HepG2 (cell line): ENCODE measurements at regions not wholly inside any gene's neighbourhood (a gene's known extent, or its start where the extent isn't known, plus 50 kb on each side); places are given as distances from the start of the nearest gene placed in this dataset.

ENCODE experiments used
- ATAC-seq: fragments of 200-7000 bp; cut with Tn5 transposase; 3 replicates; pipeline ENCODE4 v1.9.1; 2020; ENCODE audit warnings: mild to moderate bottlenecking, moderate library complexity
- BruUV-seq: library from RNA; stranded (reverse); fragments of 400-500 nt; replicated peaks from 2 replicates; lab custom pipeline; 2021; lab: Mats Ljungman, UMichigan
- CTCF ChIA-PET: fragments of 300-600 bp; formaldehyde crosslinking; extraction: SDS; loops from one replicate; lab custom pipeline; 2021; ENCODE audit warnings: low total read pairs, inconsistent platforms, low intra/inter-chr PET ratio; lab: Yijun Ruan, JAX
- POLR2A ChIA-PET: fragments of 350-600 bp; sonication (Branson Sonifier 250); formaldehyde crosslinking; loops from one replicate; lab custom pipeline; 2020; ENCODE audit warnings: antibody characterized with exemption, inconsistent platforms; lab: Yijun Ruan, JAX
- DNase-seq: peaks from one replicate; pipeline ENCODE4 v3.0.0-alpha.2; 2015; ENCODE audit warnings: low spot score
- FAIRE-seq: peaks from 3 replicates; lab custom pipeline; 2011; peaks lifted over from hg19 to GRCh38; lab: Jason Lieb, UNC
- H2AFZ ChIP-seq: one replicate; pipeline ENCODE4 v1.6.1; 2011; ENCODE audit warnings: low read length, inconsistent platforms
- H3K27ac ChIP-seq: fragments of 300-600 bp; 3 replicates; pipeline ENCODE4 v1.8.0; 2011; ENCODE audit warnings: mixed run types, mild to moderate bottlenecking, mixed read lengths, low read length, inconsistent platforms; ENCODE audit not compliant: insufficient read depth; ENCODE audit errors: extremely low read length
- H3K27me3 ChIP-seq, 2 experiments: fragments of 200-600 bp in 1 of 2; 2 replicates in 1 of 2; 3 replicates in 1 of 2; pipeline versions ENCODE4 v1.6.0 to v1.8.0; 2011; ENCODE audit warnings: low read length in 2 of 2, mild to moderate bottlenecking in 2 of 2, moderate library complexity in 2 of 2, inconsistent platforms in 1 of 2; ENCODE audit not compliant: insufficient read depth in 2 of 2, control insufficient read depth in 1 of 2
- H3K36me3 ChIP-seq, 2 experiments: fragments of 200-600 bp in 1 of 2; replicated peaks in 1 of 2; 2 replicates in 1 of 2; 3 replicates in 1 of 2; pipeline versions ENCODE4 v1.5.1 to v1.8.0; 2011; ENCODE audit warnings: low read length in 2 of 2, inconsistent platforms in 1 of 2; ENCODE audit not compliant: insufficient read depth in 2 of 2, control insufficient read depth in 1 of 2
- H3K4me1 ChIP-seq: 2 replicates; pipeline ENCODE4 v1.5.1; 2012; ENCODE audit warnings: low read length, inconsistent platforms; ENCODE audit not compliant: insufficient read depth
- H3K4me2 ChIP-seq: 2 replicates; pipeline ENCODE4 v1.6.0; 2011; ENCODE audit warnings: low read depth, low read length, inconsistent platforms
- H3K4me3 ChIP-seq, 3 experiments: fragments of 200-600 bp in 1 of 3; sonication (generic), shearing (Covaris generic) in 1 of 3; replicated peaks in 1 of 3; 2 replicates each; pipeline ENCODE4 v1.5.1; 2011 to 2016; ENCODE audit warnings: low read length in 3 of 3, inconsistent platforms in 2 of 3, low read depth in 2 of 3, mild to moderate bottlenecking in 2 of 3, control low read depth in 1 of 3, mixed read lengths in 1 of 3; ENCODE audit not compliant: insufficient read depth in 1 of 3
- H3K79me2 ChIP-seq: one replicate; pipeline ENCODE4 v1.6.1; 2011; ENCODE audit warnings: low read length, inconsistent platforms; ENCODE audit not compliant: insufficient read depth
- H3K9ac ChIP-seq: 2 replicates; pipeline ENCODE4 v1.6.0; 2011; ENCODE audit warnings: mild to moderate bottlenecking, low read depth, low read length, inconsistent platforms; ENCODE audit not compliant: insufficient read depth
- H3K9me3 ChIP-seq: 2 replicates; pipeline ENCODE4 v1.5.1; 2012; ENCODE audit warnings: mild to moderate bottlenecking, low read length
- H4K20me1 ChIP-seq: 2 replicates; pipeline ENCODE4 v1.6.0; 2011; ENCODE audit warnings: inconsistent platforms, mild to moderate bottlenecking, low read length, moderate library complexity; ENCODE audit not compliant: insufficient read depth
- ARID2 ChIP-seq: sonication (generic); formaldehyde crosslinking; IDR thresholded peaks from 2 replicates; pipeline ENCODE4 v1.8.1; 2022; ENCODE audit warnings: mild to moderate bottlenecking, missing genetic modification reagents, borderline replicate concordance
- BATF2 ChIP-seq: sonication (generic); formaldehyde crosslinking; IDR thresholded peaks from 2 replicates; pipeline ENCODE4 v1.8.0; 2022; ENCODE audit warnings: mild to moderate bottlenecking, missing genetic modification reagents, moderate library complexity
- BHLHE40 ChIP-seq: IDR thresholded peaks from 2 replicates; pipeline ENCODE4 v1.6.1; 2011; ENCODE audit warnings: low read length, improper control_type of control experiment
- CBX2 ChIP-seq, 2 experiments: fragments of 200-600 bp in 1 of 2; sonication (generic); formaldehyde crosslinking in 1 of 2; IDR thresholded peaks; 2 replicates each; pipeline versions ENCODE4 v1.7.0 to v1.8.1; 2018 to 2022; ENCODE audit warnings: low read depth in 2 of 2, low read length in 1 of 2, mild to moderate bottlenecking in 1 of 2, missing genetic modification reagents in 1 of 2
- HDAC1 ChIP-seq: sonication (generic); formaldehyde crosslinking; IDR thresholded peaks from 2 replicates; pipeline ENCODE4 v1.5.1; 2020; ENCODE audit warnings: mild to moderate bottlenecking, missing genetic modification reagents
- HNRNPLL ChIP-seq: fragments of 200-400 bp; formaldehyde crosslinking; IDR thresholded peaks from 2 replicates; pipeline ENCODE4 v1.6.1; 2017; ENCODE audit warnings: mild to moderate bottlenecking, low read depth, low read length; ENCODE audit not compliant: poor library complexity, severe bottlenecking
- NFYC ChIP-seq: IDR thresholded peaks from 2 replicates; pipeline ENCODE4 v1.6.1; 2016; ENCODE audit warnings: missing genetic modification reagents, missing compliant biosample characterization
- SOX13 ChIP-seq, 3 experiments: fragments of 450-650 bp in 1 of 3; sonication (generic) in 1 of 3; formaldehyde crosslinking in 1 of 3; IDR thresholded peaks in 2 of 3; conservative IDR thresholded peaks in 1 of 3; 2 replicates each; pipeline versions ENCODE4 v1.5.0 to v1.6.1; 2016 to 2020; ENCODE audit warnings: antibody characterized with exemption in 1 of 3, mild to moderate bottlenecking in 1 of 3, missing compliant biosample characterization in 1 of 3, missing genetic modification reagents in 1 of 3, moderate library complexity in 1 of 3
- TOPORS ChIP-seq: sonication (generic); formaldehyde crosslinking; IDR thresholded peaks from 2 replicates; pipeline ENCODE4 v1.8.0; 2023; ENCODE audit warnings: mild to moderate bottlenecking, missing genetic modification reagents
- ZNF101 ChIP-seq: sonication (generic); formaldehyde crosslinking; IDR thresholded peaks from 2 replicates; pipeline ENCODE4 v1.4.0; 2020; ENCODE audit warnings: mild to moderate bottlenecking, low read depth, missing genetic modification reagents, borderline replicate concordance
- ZNF20 ChIP-seq: sonication (generic); formaldehyde crosslinking; IDR thresholded peaks from 2 replicates; pipeline ENCODE4 v1.4.0; 2020; ENCODE audit warnings: mild to moderate bottlenecking, moderate library complexity, missing genetic modification reagents
- ZNF354B ChIP-seq: sonication (generic); formaldehyde crosslinking; IDR thresholded peaks from 2 replicates; pipeline ENCODE4 v1.8.0; 2022; ENCODE audit warnings: mild to moderate bottlenecking, missing genetic modification reagents
- WGBS: methylation state at CpG from one replicate; pipeline ENCODE4 v1.1.6; 2017; ENCODE audit warnings: low lambda C conversion rate; 5-methylcytosine and 5-hydroxymethylcytosine counted together
- in situ Hi-C: cut with HindIII; loops from 2 replicates; pipeline ENCODE4 v1.10.0; 2017; ENCODE audit warnings: low pct_unique_long_range_greater_than_20kb; ENCODE audit not compliant: extremely low pct_ligation_motif_present
- intact Hi-C: fragments of 100-400 bp; cut with micrococcal nuclease; formaldehyde crosslinking; loops from one replicate; pipeline ENCODE4 v1.10.0; 2022; ENCODE audit not compliant: unreplicated experiment
- TF ChIP-seq, protein P1 (sequence below): sonication (generic); formaldehyde crosslinking; IDR thresholded peaks from 2 replicates; pipeline ENCODE4 v1.4.0; 2020; ENCODE audit warnings: missing genetic modification reagents
- TF ChIP-seq, protein P2 (sequence below): sonication (generic); formaldehyde crosslinking; IDR thresholded peaks from 2 replicates; pipeline ENCODE4 v1.4.0; 2020; ENCODE audit warnings: missing genetic modification reagents, borderline replicate concordance

GRCh38 chr15:52994290-52994689 lies 204.2 kb upstream of the ONECUT1 start:
- peaks cover 9% of the 10 kb centered on the region; the same call in 1 of the 2 replicates for H3K9me3 ChIP-seq
- no peaks in the 10 kb centered on the region for H3K79me2 ChIP-seq
- FAIRE-seq (no peak), ATAC-seq (no peak), DNase-seq (no peak)
- ChIA-PET CTCF (no interaction called here), POLR2A (no interaction called here)
- no peak overlapping the region for H2AFZ ChIP-seq
- no TSS peak for BruUV-seq
- no peak overlapping the region for H3K27ac ChIP-seq
- H3K4me2 ChIP-seq, result no peak overlapping the region
- 2% methylated on average over 1 of the region's 1 CpG for WGBS
- H3K9ac ChIP-seq, result no peak overlapping the region
- intact Hi-C loops (no loop called here), in situ Hi-C loops (no loop called here)
- no peak overlapping the region for H3K4me3 ChIP-seq
- H3K4me1 ChIP-seq, result no peaks in the 10 kb centered on the region
- H3K27me3 ChIP-seq, result no peaks in the 10 kb centered on the region
- TF ChIP-seq CBX2 (IDR thresholded peaks at IDR 0.05; ENCODE audit: low read depth, low read length) (no peak), CBX2 (CRISPR knock-in tag; IDR thresholded peaks at IDR 0.05; ENCODE audit: low read depth) (no peak), HNRNPLL (no peak), NFYC (CRISPR knock-in tag) (no peak), SOX13 (IDR thresholded peaks at IDR 0.05) (no peak), SOX13 (CRISPR knock-in tag; conservative IDR thresholded peaks at IDR 0.05 in 1 of 2, IDR thresholded peaks at IDR 0.05 in 1 of 2) (no peak), ARID2 (CRISPR knock-in tag) (no peak), ZNF354B (CRISPR knock-in tag) (no peak), TOPORS (CRISPR knock-in tag) (no peak), BATF2 (no peak), HDAC1 (CRISPR knock-in tag) (no peak), ZNF101 (no peak), ZNF20 (CRISPR knock-in tag) (no peak), BHLHE40 (no peak)
- TF ChIP-seq, protein P1, sequence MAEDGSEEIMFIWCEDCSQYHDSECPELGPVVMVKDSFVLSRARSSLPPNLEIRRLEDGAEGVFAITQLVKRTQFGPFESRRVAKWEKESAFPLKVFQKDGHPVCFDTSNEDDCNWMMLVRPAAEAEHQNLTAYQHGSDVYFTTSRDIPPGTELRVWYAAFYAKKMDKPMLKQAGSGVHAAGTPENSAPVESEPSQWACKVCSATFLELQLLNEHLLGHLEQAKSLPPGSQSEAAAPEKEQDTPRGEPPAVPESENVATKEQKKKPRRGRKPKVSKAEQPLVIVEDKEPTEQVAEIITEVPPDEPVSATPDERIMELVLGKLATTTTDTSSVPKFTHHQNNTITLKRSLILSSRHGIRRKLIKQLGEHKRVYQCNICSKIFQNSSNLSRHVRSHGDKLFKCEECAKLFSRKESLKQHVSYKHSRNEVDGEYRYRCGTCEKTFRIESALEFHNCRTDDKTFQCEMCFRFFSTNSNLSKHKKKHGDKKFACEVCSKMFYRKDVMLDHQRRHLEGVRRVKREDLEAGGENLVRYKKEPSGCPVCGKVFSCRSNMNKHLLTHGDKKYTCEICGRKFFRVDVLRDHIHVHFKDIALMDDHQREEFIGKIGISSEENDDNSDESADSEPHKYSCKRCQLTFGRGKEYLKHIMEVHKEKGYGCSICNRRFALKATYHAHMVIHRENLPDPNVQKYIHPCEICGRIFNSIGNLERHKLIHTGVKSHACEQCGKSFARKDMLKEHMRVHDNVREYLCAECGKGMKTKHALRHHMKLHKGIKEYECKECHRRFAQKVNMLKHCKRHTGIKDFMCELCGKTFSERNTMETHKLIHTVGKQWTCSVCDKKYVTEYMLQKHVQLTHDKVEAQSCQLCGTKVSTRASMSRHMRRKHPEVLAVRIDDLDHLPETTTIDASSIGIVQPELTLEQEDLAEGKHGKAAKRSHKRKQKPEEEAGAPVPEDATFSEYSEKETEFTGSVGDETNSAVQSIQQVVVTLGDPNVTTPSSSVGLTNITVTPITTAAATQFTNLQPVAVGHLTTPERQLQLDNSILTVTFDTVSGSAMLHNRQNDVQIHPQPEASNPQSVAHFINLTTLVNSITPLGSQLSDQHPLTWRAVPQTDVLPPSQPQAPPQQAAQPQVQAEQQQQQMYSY, result no peak
- TF ChIP-seq, protein P2, sequence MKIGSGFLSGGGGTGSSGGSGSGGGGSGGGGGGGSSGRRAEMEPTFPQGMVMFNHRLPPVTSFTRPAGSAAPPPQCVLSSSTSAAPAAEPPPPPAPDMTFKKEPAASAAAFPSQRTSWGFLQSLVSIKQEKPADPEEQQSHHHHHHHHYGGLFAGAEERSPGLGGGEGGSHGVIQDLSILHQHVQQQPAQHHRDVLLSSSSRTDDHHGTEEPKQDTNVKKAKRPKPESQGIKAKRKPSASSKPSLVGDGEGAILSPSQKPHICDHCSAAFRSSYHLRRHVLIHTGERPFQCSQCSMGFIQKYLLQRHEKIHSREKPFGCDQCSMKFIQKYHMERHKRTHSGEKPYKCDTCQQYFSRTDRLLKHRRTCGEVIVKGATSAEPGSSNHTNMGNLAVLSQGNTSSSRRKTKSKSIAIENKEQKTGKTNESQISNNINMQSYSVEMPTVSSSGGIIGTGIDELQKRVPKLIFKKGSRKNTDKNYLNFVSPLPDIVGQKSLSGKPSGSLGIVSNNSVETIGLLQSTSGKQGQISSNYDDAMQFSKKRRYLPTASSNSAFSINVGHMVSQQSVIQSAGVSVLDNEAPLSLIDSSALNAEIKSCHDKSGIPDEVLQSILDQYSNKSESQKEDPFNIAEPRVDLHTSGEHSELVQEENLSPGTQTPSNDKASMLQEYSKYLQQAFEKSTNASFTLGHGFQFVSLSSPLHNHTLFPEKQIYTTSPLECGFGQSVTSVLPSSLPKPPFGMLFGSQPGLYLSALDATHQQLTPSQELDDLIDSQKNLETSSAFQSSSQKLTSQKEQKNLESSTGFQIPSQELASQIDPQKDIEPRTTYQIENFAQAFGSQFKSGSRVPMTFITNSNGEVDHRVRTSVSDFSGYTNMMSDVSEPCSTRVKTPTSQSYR (CRISPR knock-in tag), result no peak
- no peaks in the 10 kb centered on the region for H4K20me1 ChIP-seq
- H3K36me3 ChIP-seq, result no peaks in the 10 kb centered on the region
